ENCODE measurements at regions not wholly inside any gene's neighbourhood (a gene's known extent, or its start where the extent isn't known, plus 50 kb on each side); places are given as distances from the start of the nearest gene placed in this dataset.

DNA sequence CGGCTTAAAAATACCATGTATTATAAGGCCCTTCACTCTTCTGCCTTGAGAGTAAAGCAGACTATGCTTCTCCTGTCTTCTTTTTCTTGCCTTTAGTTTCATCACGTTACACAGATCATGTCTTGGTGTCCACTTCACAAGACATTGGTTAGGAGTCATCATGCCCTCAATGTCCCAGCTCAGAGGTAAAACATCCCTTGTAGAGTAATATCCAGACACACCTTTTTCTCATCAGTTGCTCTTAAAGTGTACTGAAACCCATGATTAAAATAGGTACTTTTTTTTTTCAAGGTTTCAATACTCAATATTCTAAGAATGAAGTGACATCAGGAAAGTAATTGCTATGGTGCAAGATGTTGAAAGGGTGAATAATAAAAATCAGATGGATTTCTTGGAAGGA lies 267.8 kb downstream of the PMP22 start:
- TF ChIP-seq, protein P1, sequence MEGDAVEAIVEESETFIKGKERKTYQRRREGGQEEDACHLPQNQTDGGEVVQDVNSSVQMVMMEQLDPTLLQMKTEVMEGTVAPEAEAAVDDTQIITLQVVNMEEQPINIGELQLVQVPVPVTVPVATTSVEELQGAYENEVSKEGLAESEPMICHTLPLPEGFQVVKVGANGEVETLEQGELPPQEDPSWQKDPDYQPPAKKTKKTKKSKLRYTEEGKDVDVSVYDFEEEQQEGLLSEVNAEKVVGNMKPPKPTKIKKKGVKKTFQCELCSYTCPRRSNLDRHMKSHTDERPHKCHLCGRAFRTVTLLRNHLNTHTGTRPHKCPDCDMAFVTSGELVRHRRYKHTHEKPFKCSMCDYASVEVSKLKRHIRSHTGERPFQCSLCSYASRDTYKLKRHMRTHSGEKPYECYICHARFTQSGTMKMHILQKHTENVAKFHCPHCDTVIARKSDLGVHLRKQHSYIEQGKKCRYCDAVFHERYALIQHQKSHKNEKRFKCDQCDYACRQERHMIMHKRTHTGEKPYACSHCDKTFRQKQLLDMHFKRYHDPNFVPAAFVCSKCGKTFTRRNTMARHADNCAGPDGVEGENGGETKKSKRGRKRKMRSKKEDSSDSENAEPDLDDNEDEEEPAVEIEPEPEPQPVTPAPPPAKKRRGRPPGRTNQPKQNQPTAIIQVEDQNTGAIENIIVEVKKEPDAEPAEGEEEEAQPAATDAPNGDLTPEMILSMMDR (IDR thresholded peaks at IDR 0.05 in 4 of 5, conservative IDR thresholded peaks at IDR 0.05 in 1 of 5) = no peak
- TF ChIP-seq POLR2A (IDR thresholded peaks at IDR 0.05) = no peak

Measured in gastrocnemius medialis (tissue), 4 donors.